Choroid plexus epithelial cell (primary cell): ENCODE measurements at regions not wholly inside any gene's neighbourhood (a gene's known extent, or its start where the extent isn't known, plus 50 kb on each side); places are given as distances from the start of the nearest gene placed in this dataset.
A peak's percentile ranks its signal among the peaks of the same experiment; 100 is the strongest.

Experiments used
- DNase-seq: peaks from one replicate; pipeline ENCODE4 v3.0.0-alpha.2; 2010; ENCODE audit warnings: low read depth
- H3K4me3 ChIP-seq: 2 replicates; pipeline ENCODE4 v1.5.1; 2011; ENCODE audit warnings: low read depth, mild to moderate bottlenecking, control low read depth, low read length, moderate library complexity
- TF ChIP-seq, protein P1 (sequence below): conservative IDR thresholded peaks from 2 replicates; pipeline ENCODE4 v1.5.1; 2011; ENCODE audit warnings: low read depth, mild to moderate bottlenecking, control low read depth, inconsistent platforms, low read length, moderate library complexity

DNA sequence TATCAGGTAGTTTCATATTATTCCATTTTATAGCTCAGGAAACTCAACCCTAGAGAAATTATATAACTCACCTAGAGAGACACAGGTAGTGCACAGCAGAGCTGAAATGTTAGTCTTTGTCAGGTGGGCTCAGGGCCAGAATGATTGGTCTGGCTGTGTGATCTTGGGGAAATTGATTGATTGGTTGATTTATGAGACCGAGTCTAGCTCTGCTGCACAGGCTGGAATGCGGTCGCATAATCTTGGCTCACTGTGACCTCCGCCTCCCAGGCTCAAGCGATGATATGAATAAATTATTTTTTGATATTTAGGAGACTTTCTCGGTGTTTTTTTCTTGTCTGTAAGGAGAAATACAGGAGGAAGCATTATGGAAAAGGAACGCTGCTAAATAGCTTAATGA lies 239.9 kb upstream of the SLC10A2 start:
- TF ChIP-seq, protein P1, sequence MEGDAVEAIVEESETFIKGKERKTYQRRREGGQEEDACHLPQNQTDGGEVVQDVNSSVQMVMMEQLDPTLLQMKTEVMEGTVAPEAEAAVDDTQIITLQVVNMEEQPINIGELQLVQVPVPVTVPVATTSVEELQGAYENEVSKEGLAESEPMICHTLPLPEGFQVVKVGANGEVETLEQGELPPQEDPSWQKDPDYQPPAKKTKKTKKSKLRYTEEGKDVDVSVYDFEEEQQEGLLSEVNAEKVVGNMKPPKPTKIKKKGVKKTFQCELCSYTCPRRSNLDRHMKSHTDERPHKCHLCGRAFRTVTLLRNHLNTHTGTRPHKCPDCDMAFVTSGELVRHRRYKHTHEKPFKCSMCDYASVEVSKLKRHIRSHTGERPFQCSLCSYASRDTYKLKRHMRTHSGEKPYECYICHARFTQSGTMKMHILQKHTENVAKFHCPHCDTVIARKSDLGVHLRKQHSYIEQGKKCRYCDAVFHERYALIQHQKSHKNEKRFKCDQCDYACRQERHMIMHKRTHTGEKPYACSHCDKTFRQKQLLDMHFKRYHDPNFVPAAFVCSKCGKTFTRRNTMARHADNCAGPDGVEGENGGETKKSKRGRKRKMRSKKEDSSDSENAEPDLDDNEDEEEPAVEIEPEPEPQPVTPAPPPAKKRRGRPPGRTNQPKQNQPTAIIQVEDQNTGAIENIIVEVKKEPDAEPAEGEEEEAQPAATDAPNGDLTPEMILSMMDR = no peak
- DNase-seq = no peak
- no peak overlapping the region for H3K4me3 ChIP-seq

GRCh38 chr13:103303078-103303651 lies 236.9 kb upstream of the SLC10A2 start:
- TF ChIP-seq, protein P1 = no peak
- no peak overlapping the region for H3K4me3 ChIP-seq
- no peak for DNase-seq

DNA sequence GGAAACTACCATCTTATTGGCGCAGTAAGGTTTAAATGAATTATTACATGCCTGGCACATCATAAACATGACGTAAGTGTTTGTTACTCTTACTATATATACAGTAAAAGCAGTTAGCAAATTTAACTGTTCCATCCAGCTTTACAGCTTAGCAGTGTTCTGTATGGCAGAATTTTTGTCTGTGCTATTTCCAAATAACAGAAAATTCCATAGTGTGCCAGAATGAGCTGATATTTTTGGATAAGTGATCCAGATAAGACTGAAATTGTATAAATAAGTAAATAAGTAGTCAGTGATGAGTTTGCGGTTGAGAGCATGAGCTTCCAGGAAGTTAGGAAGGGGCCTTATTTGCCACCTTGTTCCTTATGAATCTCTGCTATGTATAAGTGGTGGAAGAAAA lies 236.5 kb upstream of the SLC10A2 start:
- TF ChIP-seq, protein P1 = no peak
- no peak for DNase-seq
- H3K4me3 ChIP-seq = no peak overlapping the region

GRCh38 chr13:103299079-103299478 lies 232.9 kb upstream of the SLC10A2 start:
- H3K4me3 ChIP-seq = no peak overlapping the region
- TF ChIP-seq, protein P1 = no peak
- no peak for DNase-seq

DNA sequence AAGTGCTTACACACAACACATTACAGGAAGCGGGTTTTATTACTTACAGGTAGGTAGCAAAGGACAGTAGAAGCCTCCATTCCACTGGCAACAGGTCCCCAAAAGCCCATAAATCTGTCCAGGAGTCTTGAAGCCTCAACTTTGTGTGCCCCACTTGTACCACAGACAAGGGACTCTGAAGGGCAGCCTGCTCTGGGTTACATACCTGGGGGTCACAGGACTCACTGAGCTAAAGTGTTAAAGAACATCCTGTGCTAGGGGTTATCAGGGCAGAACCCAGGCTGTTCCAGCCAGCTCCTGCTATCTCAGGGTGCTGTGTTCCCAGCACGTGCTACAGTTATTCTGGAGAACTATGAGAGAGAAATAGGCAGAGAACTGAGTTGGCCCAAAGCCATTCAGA lies 230.9 kb upstream of the SLC10A2 start:
- TF ChIP-seq, protein P1 = no peak
- DNase-seq = no peak
- H3K4me3 ChIP-seq = no peak overlapping the region

DNA sequence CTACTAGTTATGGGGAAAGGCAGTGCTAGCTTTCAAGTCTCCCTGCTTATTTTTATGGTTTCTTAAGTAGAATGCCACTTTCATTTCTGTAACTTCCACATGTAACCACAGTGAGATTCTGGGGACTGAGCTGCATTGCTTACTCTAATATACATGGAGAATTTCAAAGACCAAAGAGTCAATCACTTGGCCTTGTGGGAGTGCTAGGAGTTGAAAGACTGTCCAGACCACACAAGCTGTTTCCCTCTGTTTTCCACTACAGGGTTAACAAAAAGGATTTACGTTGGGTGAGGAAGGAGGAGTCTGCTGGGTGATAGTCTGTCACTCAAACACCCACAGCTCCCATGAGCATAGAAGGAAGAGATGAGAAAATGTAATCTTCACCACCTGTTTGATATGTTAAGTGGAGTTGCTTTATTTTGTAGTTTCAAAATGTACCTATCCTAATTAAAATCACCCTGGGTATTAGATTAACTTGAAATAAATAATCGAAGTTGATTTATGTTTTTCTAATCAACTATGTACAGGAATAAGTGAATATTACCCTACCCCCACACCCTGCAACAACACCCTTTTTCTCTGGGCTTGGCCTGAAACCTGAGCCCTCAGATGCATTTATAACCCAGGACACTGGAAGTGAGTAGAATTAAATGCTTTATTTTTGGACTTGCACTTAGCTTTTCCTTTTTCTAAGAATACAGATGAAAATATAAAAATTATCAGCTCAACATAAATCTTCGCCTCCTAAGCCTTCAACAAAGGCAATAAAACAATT lies 225.8 kb upstream of the SLC10A2 start:
- no peak overlapping the region for H3K4me3 ChIP-seq
- DNase-seq = peak; percentile 35
- TF ChIP-seq, protein P1 = no peak

DNA sequence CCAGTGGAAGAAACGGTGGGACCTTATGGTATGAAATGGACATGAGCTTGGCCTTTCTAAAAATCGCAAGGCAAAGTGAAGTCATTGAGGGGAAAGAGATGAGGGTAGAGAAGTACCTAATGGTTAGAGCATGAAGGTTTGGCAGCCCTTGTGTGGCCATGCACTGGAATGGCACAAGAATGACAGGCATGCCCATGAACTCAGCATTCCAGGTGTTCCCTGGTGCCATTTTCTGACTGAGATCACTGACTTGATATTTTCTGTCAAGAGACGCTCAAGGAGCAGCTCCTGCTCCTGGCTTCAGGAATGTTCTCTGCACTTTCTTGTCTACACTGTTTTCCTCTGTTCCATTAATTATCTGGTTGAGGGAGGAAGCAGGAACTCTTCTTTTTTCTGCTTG lies 225.0 kb upstream of the SLC10A2 start:
- TF ChIP-seq, protein P1 = no peak
- no peak for DNase-seq

More for the DNA sequence above, 225.0 kb upstream of the SLC10A2 start:
- no peak overlapping the region for H3K4me3 ChIP-seq
